HG03108 (cell line): ENCODE measurements at regions not wholly inside any gene's neighbourhood (a gene's known extent, or its start where the extent isn't known, plus 50 kb on each side); places are given as distances from the start of the nearest gene placed in this dataset.

ENCODE experiments used
- ATAC-seq: cut with Tn5 transposase; IDR thresholded peaks from one replicate; pipeline ENCODE4 v1.9.1; 2021; ENCODE audit warnings: moderate library complexity; ENCODE audit not compliant: unreplicated experiment

DNA sequence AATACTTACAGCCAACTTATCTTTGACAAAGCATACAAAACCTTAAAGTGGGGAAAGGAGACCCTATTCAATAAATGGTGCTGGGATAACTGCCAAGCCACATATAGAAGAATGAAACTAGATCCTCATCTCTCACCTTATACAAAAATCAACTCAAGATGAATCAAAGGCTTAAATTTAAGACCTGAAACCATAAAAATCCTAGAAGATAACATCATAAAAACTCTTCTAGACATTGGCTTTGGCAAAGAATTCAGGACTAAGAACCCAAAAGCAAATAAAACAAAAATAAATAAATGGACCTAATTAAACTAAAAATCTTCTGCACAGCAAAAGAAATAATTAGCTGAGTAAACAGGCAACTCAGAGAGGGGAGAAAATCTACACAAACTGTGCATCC, 335.6 kb upstream of the PBX1 start:
- ATAC-seq: no peak

DNA sequence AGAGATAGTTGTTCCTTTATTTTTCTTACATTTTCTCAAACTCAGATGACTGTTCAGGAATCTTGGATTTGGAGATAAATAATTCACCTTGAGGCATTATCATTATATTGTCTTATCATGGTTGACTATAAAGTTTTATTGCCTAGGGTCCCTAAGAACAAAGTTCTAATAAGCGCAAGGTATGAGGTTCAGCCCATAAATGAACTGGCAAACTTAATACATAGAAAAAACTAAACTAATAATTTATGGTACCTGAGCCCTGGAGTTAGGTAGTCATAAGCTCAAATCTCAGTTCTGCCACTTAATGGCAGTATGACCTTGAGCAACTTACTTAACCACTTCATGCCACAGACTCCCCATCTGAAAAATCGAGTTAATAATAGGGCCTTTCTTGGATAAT, 334.0 kb upstream of the PBX1 start:
- no peak for ATAC-seq

DNA sequence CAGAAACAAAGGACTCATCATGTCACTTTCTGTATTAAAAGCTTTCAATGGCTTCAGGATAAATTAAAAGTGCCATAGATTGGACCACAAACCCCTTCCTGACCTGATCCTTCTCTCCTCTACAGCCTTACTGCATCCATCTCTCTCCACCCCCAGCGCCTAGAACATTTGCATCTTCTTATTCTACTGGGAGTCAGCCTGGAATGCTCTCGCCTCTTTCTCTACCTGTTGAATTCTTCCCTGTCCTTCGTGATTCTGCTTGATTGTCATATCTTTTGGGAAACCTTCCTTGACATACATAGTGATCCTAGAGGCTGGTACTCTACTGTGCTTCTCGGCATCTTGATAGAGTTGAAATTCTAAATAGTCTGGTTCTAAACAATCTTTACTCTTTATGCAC, 332.0 kb upstream of the PBX1 start:
- no peak for ATAC-seq

DNA sequence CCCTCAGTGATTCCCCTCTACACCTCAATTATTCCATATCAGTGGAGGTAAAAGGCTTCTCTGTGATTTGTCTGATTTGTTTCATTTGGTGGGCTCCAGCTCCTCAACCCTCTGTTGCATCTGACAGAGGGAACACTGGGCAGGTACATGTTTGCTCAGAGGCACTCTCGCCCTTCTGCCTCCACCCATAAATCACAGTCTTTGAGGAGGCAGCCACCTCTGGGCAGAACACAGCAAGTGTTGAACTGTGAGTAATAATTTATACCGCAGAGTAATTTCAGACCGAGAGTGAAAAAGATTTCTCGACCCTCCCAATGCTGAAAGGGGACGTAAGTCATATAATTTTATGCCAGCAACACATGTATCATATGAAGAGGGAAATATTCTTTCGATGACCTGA, 330.1 kb upstream of the PBX1 start:
- no peak for ATAC-seq

DNA sequence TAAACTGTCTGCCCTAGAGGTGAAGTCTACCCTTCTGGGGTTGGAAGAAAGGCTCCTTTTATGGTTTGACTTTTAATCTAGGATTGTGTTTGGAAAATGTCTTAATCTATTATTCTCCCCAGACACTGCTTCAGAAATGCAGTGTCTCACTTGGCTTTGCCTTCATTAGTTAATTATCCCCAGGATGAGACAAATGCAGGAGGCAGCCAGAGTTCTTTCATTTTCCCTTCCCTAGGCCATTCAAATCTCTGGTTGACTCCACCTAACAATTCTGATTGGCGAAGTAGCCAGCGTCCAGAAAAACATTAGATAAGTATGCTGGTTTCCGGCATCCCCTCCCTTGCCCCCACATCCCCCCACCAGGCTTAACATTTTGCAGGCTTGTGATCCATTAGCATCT, 325.8 kb upstream of the PBX1 start:
- no peak for ATAC-seq

DNA sequence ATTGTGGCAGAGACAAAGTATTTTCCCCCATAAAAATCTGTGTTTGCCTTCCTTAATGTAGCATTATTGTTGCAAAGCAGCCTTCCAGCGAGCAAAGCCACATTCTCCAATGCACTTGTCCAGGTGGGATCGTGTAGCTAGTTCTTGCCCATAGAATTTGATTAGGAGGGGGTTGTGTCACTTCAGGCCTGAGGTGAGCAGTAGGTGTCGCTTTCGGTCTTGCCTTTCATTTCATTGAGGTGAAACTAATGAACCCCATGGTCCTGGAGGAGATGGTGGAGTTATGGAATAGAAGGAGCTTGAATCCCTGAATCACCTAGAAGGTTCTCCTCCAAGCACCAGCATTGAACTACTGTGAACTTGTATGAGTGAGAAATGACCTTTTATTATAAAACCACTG, 318.9 kb upstream of the PBX1 start:
- no peak for ATAC-seq

DNA sequence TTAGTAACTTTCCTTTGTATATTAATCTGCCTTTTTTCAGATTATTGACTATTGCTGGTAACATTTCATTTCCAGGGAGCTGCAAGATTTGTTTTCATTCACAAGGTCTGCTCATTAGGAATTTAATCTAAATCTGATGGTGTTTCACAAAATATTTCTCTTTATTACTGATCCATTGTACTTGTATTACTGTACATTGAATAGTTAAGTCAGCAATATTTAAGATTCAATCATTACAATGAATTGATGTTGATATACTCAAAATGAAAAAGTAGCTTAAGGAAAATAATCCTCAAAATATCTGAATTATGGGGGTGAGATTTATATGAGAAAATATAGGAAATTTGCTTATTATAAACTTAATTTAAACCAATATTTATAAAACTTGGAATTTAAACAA, 308.6 kb upstream of the PBX1 start:
- no peak for ATAC-seq

DNA sequence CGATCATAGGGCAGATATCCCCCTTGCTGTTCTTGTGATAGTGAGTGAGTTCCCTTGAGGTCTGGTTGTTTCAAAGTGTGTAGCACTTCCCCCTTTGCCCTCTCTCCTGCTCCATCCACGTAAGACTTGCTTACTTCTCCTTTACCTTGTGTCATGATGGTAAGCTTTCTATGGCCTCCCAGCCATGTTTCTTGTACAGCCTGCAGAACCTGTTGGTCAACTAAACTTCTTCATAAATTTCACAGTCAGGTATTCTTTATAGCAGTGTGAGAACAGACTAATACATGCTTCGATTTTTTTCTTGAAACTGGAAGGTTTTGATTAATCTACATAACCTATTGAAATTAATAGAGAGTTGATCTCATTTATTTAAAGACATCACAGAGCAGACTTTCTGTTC, 302.5 kb upstream of the PBX1 start:
- ATAC-seq: no peak

DNA sequence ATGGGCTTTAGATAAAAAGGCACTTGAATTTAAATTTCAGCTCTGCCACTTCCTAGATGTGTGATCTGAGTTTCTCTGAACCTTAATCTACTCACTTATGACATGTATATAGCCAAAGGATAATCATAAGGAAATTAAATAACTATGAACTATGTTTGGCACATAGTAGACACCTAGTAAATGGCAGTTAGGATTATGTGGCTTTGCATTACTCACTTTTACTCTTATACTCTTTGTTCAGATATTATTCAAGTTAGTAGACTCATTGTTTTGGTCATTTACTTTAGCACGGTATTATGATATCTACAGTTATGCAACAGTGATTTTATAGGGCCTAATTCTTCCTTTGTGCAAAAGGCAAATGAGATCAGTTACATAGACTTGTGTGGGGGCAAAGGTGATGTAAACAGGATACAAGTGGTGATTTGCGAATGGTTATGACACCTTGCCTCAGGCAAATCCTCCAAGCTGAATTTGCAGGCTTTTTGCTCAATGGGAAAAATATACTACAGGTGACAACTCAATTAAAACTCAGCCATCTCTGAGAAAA, 297.2 kb upstream of the PBX1 start:
- no peak for ATAC-seq

DNA sequence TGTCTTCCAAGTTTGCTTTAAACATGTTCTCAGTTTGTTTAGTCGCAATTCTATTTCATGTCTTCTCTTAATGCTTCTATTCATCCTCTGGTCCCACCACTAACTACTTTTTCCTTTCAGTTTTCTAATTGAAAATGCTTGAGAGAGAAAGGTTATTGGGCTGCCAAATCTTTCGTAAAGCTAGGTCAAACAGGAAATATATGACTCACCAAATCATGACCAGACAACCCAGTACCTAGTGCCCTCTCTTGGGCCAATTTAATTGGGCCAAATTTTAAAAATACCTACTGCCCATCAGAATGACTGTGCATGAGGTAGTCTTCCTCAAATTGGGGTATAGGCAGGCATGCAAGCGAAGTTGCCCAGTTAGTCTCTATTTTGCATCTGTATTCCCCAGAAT, 295.4 kb upstream of the PBX1 start:
- no peak for ATAC-seq

DNA sequence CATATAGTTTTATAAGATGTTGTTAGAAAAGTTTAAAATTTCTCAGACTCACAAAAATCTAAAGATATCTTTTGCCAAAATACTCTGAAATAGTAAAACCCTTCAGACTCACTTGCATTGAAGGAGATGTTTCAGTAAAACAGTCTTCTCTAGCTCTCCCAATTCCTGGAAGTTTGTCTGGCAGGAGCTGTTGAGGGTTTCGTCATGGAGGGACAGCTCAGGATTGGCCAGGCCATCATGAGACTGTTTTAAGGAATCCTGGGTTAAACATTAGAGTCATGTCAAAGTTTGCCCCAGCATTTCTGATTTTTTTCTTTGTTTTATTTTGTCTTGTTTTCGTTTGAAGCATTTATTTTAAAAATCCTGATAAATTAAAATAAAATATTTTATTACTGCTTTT, 293.8 kb upstream of the PBX1 start:
- no peak for ATAC-seq

DNA sequence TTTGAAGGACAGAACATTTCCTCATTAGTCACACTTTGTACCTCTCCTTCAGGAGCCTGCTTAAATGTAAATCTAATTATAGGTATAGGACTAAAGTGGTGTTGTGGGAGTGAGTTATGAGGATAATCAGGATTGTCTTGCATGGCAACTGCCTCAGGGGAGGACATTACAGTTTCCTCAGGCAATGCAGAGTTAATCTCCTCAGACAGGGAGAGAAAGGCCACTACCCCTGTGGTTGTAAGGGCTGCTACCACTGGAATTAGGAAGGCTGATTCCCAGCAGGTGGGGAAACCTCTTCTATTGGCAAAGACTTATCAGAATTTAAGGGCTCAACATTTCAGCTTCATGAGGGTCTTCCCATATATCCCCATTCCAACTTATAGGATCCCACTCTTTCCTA, 286.8 kb upstream of the PBX1 start:
- no peak for ATAC-seq

DNA sequence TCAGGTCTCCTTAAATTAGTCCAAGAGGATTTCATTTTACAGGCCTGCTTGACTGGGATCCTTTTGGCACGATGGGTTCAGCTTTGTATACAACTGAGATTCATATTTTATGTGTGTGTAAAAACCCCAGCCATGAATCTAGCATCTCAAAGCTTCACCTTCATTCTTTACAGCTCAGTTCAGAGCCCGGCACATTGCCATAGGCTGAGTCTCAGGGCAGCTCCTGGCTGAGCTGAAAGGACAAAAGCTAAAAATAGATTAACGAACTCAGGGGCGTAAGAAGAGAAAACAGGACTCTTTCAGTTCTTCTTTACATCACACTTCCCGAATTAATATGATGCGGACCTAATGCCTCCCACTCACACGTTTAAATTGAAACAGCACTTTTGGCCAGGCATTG, 262.8 kb upstream of the PBX1 start:
- no peak for ATAC-seq

DNA sequence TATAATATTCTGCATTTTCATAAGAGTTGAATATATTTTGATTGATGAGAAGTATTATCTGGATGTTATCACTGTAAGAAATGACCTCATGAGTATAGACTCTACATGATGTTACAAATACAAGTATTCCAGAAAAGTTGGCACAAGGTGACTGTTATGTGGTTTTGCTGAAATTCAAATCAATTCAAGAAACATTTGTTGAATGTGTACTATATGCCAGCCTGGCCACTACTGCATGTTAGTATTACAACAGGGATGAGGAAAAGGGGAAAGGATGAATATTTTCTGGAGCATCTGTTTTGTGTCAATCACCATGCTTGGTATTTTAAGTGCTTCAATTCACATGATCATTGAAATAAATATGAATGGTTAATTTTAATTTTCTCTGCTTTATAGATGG, 250.9 kb upstream of the PBX1 start:
- ATAC-seq: no peak

DNA sequence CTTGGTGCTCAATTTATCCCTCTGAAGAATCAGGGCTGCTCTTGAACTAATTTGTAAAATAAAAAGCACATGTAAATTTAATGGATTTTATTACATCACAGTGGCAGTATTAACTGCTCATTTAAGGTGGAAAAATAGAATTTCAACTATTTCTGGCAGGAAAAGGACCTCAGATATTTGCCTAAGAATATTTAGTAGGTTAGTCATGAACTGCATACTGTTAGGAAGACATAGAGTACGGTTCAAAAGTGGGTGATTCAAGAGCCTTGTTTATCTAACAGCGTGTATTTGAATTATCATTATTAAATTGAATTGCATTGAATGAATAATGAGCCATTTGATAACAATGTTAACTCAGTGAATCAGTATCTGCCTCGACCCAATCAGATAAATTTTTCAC, 248.8 kb upstream of the PBX1 start:
- ATAC-seq: no peak

DNA sequence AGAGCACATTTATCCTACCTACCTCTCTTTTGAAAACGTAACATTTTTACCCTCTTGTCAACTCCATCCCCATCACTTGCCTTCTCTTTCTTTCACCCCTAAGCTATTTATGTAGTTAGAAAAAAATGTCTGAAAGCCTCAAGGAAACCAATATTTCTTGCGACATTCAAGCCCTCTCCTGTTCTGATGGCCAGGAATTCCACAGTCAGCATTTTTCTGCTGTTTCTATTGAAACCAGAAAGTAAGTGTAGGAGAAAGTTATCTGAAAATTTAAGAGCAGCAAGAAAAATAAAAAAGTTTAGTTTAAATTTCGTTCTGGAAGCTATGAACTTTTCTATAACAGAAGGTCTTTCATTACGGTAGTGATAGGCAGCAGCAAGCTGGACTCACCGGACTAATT, 247.6 kb upstream of the PBX1 start:
- no peak for ATAC-seq

DNA sequence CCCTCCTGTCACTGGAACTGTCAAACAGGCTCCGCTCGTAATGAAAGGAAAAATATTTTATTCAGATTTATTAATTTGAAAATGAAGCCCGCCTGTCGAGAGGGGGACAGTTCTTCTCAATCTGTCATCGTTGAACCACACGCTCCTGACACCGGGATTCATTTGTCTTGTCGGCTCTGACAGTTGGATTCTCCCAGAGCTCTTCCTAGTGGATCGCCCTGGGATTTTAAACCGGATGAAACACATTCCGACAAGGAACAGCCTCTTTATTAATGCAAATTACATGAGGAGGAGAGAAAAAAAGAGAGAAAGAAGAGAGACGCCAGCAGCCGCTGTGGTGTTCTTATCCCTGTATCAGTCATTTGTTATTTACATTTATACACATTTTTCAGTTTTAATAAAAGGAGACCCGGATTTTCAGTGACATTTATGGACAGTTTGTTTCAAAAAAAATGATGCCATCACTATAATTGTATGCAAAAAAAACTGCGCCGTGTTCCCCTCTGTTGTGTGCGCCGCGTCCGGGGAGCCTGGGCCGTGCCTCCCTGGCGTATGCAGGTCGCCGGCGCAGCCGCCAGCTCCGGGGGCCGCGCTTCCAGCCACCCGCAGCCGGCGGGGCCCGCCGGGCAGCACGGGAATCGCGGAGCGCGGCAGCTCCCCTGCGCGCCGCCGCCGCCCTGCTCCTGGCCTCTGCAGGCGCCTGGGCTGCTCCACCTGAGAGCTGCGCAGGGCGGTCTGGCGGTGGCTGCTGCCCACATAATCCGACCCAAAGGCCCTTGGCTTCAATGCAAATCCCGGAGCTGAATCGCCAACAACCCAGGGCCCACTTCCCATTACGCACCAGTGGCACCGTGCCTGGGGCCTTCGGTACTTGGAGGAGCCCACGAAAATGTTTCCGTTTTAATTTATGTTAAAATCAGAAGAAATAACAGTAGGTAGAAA, 237.9 kb upstream of the PBX1 start:
- ATAC-seq: no peak

DNA sequence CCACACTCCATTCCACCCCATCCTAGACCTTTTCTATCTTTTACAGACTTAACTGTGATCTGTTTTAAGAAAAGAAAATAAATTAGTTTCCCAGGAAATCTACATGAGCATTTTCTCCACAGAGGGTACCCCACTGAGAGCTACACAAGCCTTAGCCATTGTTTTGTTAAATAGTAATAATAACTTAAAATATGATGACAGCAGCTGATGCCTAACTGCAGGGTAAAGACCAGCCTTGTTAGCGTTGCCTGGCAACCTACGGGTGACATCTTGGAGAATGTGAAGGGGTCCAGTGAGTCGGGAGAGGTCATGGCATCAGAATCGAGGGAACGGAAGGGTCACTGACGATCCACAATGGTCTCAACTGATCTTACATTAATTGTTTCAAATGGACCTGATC, 233.2 kb upstream of the PBX1 start:
- no peak for ATAC-seq

DNA sequence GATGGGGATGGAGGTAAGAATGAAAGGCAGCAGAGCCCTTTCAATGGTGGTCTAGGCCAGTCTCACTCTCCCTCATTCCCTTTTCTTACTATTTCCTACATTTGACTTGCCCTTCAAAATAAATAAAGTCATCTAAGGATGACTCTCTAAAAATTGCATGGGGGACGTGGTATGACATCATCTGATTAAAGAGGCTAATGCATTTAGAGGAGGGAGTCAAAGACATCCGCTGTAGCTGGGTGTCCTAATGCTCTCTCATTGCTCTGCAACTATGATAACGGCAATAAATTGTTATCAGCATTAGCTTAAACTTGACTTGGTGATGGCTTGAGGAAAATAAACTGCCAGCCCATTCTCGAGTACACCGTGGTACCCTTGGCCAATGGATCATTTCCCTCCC, 225.6 kb upstream of the PBX1 start:
- no peak for ATAC-seq

DNA sequence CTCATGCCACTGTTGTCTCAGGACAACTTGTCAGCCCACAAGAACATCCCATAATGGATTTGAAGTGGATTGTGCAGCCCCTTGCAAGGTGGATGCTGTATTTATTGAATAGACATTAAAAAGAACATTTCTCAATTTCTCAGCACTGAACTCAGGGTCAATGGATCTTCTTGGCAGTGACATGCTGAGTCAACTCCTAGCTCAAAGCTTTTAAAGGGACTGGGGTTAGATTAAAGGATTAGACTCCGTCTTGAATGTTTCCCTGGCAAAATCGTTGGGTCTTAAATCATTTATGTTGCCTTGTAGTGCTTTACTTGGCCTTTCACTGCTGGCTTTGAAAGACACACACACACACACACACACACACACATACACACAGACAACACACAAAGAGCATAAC, 221.6 kb upstream of the PBX1 start:
- no peak for ATAC-seq

DNA sequence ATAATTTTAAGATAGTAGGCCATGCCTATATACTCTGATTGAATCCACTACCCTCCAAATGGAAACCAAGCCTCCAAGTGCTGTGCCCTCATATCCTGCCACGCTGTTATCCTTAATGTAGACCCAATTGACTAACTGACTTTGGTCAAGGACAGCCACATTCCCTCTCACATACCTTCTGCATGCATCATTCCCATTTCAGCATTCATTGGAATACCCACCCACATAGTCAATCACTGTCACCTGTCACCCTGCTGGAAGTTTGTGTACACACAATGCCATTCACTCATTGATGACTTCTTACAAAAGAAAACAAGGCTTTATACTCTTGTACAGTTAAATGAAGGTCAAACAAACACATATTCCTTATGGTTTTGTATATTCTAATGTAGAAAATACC, 221.1 kb upstream of the PBX1 start:
- no peak for ATAC-seq

DNA sequence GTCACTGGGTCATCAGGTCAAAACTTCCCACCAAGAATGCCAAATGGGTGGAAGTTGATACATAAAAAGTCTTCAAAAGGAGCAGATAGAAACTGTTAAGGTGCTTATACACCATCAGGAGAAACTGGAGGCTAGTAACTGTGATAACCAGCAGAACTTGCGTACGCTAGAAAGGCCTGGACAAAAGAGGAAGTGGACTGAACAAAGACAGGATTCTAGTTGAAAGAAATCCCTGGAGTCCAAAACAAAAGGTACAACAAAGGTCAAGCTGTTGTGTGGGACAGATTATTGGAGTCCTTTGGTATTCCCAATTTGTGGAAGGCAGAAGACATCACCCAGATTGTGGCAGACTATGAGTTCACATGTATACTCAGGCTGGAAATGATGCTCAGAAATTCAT, 215.8 kb upstream of the PBX1 start:
- no peak for ATAC-seq

DNA sequence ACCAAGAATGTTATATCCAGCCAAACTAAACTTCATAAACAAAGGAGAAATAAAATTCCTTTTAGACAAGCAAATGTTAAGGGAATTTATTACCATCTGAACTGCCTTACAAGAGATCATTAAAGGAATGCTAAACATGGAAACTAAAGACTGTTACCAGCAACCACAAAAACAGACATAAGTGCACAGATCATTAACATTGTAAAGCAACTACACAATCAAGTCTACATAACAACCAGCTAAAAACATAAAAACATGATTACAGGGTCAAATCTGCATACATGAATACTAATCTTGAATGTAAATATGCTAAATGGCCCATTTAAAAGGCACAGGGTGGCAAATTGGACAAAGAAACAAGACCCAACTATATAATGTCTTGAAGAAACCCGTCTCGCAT, 211.0 kb upstream of the PBX1 start:
- no peak for ATAC-seq
